ENCODE measurements at regions not wholly inside any gene's neighbourhood (a gene's known extent, or its start where the extent isn't known, plus 50 kb on each side); places are given as distances from the start of the nearest gene placed in this dataset.

GRCh38 chr13:86486582-86486981 lies 687.4 kb upstream of the SLITRK6 start:
- TF ChIP-seq CTCF (conservative IDR thresholded peaks at IDR 0.05; ENCODE audit: low read length) (no peak), EZH2phosphoT487 (IDR thresholded peaks at IDR 0.05; ENCODE audit: borderline replicate concordance, low read depth, low read length) (no peak)
